ENCODE measurements at regions not wholly inside any gene's neighbourhood (a gene's known extent, or its start where the extent isn't known, plus 50 kb on each side); places are given as distances from the start of the nearest gene placed in this dataset.

DNA sequence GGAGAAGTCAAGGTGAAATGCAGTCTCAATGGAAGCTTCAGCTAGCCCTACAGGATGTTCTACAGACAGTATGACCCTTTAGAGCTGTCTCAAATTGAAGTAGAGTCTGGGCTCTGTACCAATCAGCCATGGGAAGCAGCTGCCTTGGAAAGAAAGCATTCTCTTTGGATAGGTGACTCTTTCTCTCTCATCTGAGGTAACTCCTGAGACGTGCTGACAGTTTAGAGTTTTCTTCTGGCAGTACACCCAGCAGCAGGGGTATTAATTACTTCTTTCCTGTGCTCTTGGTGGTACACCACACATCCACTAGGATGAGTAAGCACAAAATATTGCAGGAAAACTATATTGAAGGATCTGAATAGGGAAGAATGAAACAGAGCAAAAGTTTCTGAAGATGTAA, 329.6 kb upstream of the RGMB start:
- H3K4me1 ChIP-seq (replicated peaks in 1 of 4; ENCODE audit: control insufficient read depth in 3 of 4, insufficient read depth in 4 of 4, low read length in 3 of 4): no peaks in the 10 kb centered on the region; a peak in 1 of 7 replicates
- no peak overlapping the region for H2BK12ac ChIP-seq (ENCODE audit: low read depth, low read length)
- FAIRE-seq (no peak), DNase-seq (ENCODE audit: low read depth in 1 of 2, low spot score in 2 of 2) (no peak)
- no peak overlapping the region for H2BK120ac ChIP-seq (replicated peaks; ENCODE audit: low read depth, low read length)
- H3K56ac ChIP-seq (replicated peaks; ENCODE audit: insufficient read length, low read depth, low read length): no peak overlapping the region
- H3K4ac ChIP-seq (replicated peaks; ENCODE audit: insufficient read length, low read depth, low read length): no peak overlapping the region
- H3K9ac ChIP-seq (replicated peaks in 1 of 4; ENCODE audit: extremely low read depth in 1 of 4, low read depth in 3 of 4, low read length in 3 of 4): no peak overlapping the region
- H2AK5ac ChIP-seq (ENCODE audit: low read depth, low read length): no peak overlapping the region
- no peak overlapping the region for H4K91ac ChIP-seq (replicated peaks; ENCODE audit: insufficient read length, low read length)
- H3K14ac ChIP-seq (ENCODE audit: insufficient read length): no peak overlapping the region
- H2AFZ ChIP-seq (ENCODE audit: low read length): no peak overlapping the region
- no peak overlapping the region for H3K23ac ChIP-seq (ENCODE audit: insufficient read length)
- H3K9me3 ChIP-seq (ENCODE audit: insufficient read depth in 2 of 2, low read depth in 1 of 2, low read length in 1 of 2): peaks cover 30 to 31% of the 10 kb centered on the region in 2 experiments
- no peak overlapping the region for H4K5ac ChIP-seq (ENCODE audit: insufficient read length, low read depth, low read length)
- H3K23me2 ChIP-seq (ENCODE audit: low read depth, low read length): no peaks in the 10 kb centered on the region
- no peaks in the 10 kb centered on the region for H3K79me1 ChIP-seq (ENCODE audit: low read depth, low read length)
- CTCF ChIA-PET (ENCODE audit: partially characterized antibody): no interaction called here
- no peak overlapping the region for H3K27ac ChIP-seq (ENCODE audit: low read depth, low read length)
- no peak overlapping the region for H2BK15ac ChIP-seq (ENCODE audit: low read length)
- 100% methylated on average over 1 of the region's 1 CpG; no CpG with 5 or more reads in 1 of the 2 experiments for WGBS, 2 experiments (ENCODE audit: extremely low coverage in 1 of 2, insufficient coverage in 1 of 2, insufficient read length in 1 of 2, insufficient replicate concordance in 2 of 2, low coverage in 1 of 2, low lambda C conversion rate in 2 of 2, missing lambda C conversion rate in 1 of 2)
- H2BK5ac ChIP-seq (ENCODE audit: low read depth, low read length): no peak overlapping the region
- no peak overlapping the region for H2BK20ac ChIP-seq (ENCODE audit: low read length)
- H3K4me3 ChIP-seq (ENCODE audit: extremely low read depth in 1 of 4, insufficient read depth in 2 of 4, low read depth in 3 of 4, low read length in 4 of 4): no peak overlapping the region
- H3K36me3 ChIP-seq (ENCODE audit: control insufficient read depth in 2 of 4, insufficient read depth in 4 of 4, low read length in 3 of 4): peaks cover 0 to 9% (median 2%) of the 10 kb centered on the region in 4 experiments; a peak in 3 of 8 replicates
- H3K18ac ChIP-seq (ENCODE audit: extremely low read depth, low read length): no peak overlapping the region
- no peaks in the 10 kb centered on the region for H3K79me2 ChIP-seq (ENCODE audit: control insufficient read depth in 1 of 2, insufficient read depth in 2 of 2, low read length in 2 of 2)
- TF ChIP-seq NRF1 (IDR thresholded peaks at IDR 0.05; ENCODE audit: low read depth, low read length) (no peak), YY1 (IDR thresholded peaks at IDR 0.05; ENCODE audit: low read depth, low read length) (no peak), HDAC6 (IDR thresholded peaks at IDR 0.05; ENCODE audit: low read depth, low read length) (no peak), CBX5 (IDR thresholded peaks at IDR 0.05; ENCODE audit: low read depth, low read length) (no peak), TBP (IDR thresholded peaks at IDR 0.05; ENCODE audit: low read depth, low read length) (no peak), SAP30 (IDR thresholded peaks at IDR 0.05; ENCODE audit: insufficient read depth, insufficient replicate concordance, low read length) (no peak), SIN3A (conservative IDR thresholded peaks at IDR 0.05 in 1 of 2, IDR thresholded peaks at IDR 0.05 in 1 of 2; ENCODE audit: low read depth in 1 of 2, low read length in 2 of 2) (no peak), GABPA (IDR thresholded peaks at IDR 0.05; ENCODE audit: borderline replicate concordance, insufficient read depth, low read length) (no peak), CBX8 (IDR thresholded peaks at IDR 0.05; ENCODE audit: borderline replicate concordance, low read depth, low read length) (no peak)
- TF ChIP-seq, protein P1, sequence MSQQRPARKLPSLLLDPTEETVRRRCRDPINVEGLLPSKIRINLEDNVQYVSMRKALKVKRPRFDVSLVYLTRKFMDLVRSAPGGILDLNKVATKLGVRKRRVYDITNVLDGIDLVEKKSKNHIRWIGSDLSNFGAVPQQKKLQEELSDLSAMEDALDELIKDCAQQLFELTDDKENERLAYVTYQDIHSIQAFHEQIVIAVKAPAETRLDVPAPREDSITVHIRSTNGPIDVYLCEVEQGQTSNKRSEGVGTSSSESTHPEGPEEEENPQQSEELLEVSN (IDR thresholded peaks at IDR 0.05): no peak
- H3K27me3 ChIP-seq (replicated peaks in 1 of 4; ENCODE audit: control insufficient read depth in 3 of 4, extremely low read depth in 1 of 4, insufficient read depth in 3 of 4, low read length in 3 of 4): no peaks in the 10 kb centered on the region
- H3K4me2 ChIP-seq (ENCODE audit: insufficient read depth in 1 of 2, low read depth in 2 of 2, low read length in 2 of 2): no peak overlapping the region
- H4K8ac ChIP-seq (ENCODE audit: extremely low read depth, insufficient read depth, low read length): no peak overlapping the region
- no peaks in the 10 kb centered on the region for H4K20me1 ChIP-seq (replicated peaks in 1 of 2; ENCODE audit: control insufficient read depth in 1 of 2, insufficient read depth in 2 of 2, low read length in 2 of 2)
- POLR2A ChIA-PET (ENCODE audit: partially characterized antibody): no interaction called here

Data from H1 (cell line).